Fibroblast of lung (primary cell): ENCODE measurements at regions not wholly inside any gene's neighbourhood (a gene's known extent, or its start where the extent isn't known, plus 50 kb on each side); places are given as distances from the start of the nearest gene placed in this dataset.

ENCODE experiments used
- EZH2 ChIP-seq: IDR thresholded peaks from 2 replicates; pipeline ENCODE4 v1.5.1; 2012; ENCODE audit warnings: low read length, control low read depth, mild to moderate bottlenecking; ENCODE audit errors: missing control alignments
- TF ChIP-seq, protein P1 (sequence below), 2 donors: IDR thresholded peaks in 1 of 2; conservative IDR thresholded peaks in 1 of 2; 1 replicate in 1 of 2; 2 replicates in 1 of 2; pipeline ENCODE4 v1.5.1; 2011 to 2012; ENCODE audit warnings: low read length in 2 of 2, control low read depth in 1 of 2, inconsistent platforms in 1 of 2, low read depth in 1 of 2, mild to moderate bottlenecking in 1 of 2

DNA sequence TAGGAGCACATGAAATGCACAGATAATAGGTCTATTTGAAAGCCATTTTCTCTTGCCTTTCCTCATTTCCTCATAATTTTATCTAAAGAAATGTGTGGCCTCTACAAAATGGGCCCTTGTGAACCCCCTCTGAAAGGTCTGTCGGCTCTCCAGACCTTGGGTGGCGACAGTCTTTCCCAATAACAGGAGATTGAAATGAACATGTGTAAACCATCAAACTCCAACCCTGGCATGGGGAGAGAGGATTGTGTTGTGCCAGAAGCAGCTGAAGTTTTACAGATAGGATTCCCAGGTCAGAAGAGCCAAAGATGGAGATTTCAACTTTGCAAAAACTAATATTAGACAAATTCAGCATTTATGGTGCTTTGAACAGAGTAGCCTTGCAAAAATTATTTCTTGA lies 277.1 kb upstream of the ECI2 start:
- TF ChIP-seq, protein P1, sequence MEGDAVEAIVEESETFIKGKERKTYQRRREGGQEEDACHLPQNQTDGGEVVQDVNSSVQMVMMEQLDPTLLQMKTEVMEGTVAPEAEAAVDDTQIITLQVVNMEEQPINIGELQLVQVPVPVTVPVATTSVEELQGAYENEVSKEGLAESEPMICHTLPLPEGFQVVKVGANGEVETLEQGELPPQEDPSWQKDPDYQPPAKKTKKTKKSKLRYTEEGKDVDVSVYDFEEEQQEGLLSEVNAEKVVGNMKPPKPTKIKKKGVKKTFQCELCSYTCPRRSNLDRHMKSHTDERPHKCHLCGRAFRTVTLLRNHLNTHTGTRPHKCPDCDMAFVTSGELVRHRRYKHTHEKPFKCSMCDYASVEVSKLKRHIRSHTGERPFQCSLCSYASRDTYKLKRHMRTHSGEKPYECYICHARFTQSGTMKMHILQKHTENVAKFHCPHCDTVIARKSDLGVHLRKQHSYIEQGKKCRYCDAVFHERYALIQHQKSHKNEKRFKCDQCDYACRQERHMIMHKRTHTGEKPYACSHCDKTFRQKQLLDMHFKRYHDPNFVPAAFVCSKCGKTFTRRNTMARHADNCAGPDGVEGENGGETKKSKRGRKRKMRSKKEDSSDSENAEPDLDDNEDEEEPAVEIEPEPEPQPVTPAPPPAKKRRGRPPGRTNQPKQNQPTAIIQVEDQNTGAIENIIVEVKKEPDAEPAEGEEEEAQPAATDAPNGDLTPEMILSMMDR (conservative IDR thresholded peaks at IDR 0.05 in 1 of 2, IDR thresholded peaks at IDR 0.05 in 1 of 2; ENCODE audit: low read depth in 1 of 2, low read length in 2 of 2) = no peak
- no peak for TF ChIP-seq EZH2
